Activated CD4-positive, alpha-beta T cell treated with anti-CD3 and anti-CD28 coated beads, Interleukin-2, amount 50 U/mL, for 24 hours (primary cell): ENCODE measurements at regions not wholly inside any gene's neighbourhood (a gene's known extent, or its start where the extent isn't known, plus 50 kb on each side); places are given as distances from the start of the nearest gene placed in this dataset.
"Not testable (repeated sequence)": the region's sequence is repeated elsewhere in the genome, so short reads cannot be mapped to it uniquely, and the experiment has no call there.

Source experiments
- DNase-seq, 2 donors: peaks; one replicate each; pipeline ENCODE4 v3.0.0-alpha.2; 2020; ENCODE audit warnings: low read depth in 1 of 2, low spot score in 1 of 2

DNA sequence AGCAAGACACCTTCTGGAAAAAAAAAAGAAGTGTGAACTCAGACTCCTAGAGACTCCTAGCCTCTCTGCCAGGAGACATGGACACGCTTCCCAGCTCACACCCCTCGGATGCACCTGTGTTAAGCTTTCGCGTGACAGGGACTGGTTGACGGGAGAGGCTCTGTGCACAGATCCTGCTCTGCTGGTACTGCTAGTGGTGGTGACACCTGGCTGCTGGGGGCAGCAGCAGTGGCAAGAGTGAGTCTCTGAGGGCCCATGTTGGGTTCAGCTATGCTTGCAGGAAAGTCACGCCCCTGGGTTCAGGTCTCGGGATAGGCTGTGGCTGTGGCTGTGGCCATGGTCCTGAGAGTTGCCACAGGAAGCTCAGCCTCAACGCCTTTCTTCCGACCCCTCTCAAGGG lies 81.1 kb downstream of the XRCC2 start:
- DNase-seq: no peak

DNA sequence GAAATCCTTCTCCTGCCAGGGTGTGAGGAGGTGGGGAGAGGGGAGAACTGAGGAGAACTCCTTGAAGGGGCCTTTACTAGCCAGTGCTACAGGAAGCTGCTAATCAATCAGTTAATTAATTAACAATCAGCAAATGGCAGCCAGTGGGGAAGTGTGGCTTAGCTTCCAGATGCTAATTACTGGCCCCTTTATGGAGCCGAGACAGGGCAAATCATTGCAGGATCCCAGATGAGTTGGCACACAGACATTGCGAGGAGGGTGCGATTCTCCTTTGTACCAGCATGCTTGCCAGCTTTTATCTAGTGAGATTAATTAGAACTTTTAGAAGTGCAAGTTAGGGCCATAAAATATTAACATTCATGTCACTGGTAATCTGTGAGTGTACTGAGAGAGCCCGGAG lies 84.0 kb downstream of the XRCC2 start:
- DNase-seq: no peak

DNA sequence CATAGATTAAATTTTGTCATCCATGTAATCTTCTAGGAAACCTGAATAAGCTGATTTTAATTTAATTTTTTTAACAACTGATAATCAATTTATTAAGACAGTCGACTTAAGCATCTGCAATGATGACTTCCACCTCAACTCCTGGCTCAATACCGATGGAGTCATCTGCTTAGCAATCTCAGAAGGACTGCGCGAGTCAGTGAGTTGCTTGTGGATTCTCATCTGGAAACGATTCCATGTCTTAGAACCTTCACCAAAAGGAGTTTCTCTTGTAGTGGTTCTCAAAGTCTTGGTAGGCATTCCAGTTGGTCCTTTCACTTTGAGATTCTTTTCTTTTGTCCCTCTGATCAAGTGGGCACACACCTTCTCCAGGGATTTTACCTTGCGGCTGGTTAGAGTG lies 85.5 kb downstream of the XRCC2 start:
- DNase-seq: no peak

DNA sequence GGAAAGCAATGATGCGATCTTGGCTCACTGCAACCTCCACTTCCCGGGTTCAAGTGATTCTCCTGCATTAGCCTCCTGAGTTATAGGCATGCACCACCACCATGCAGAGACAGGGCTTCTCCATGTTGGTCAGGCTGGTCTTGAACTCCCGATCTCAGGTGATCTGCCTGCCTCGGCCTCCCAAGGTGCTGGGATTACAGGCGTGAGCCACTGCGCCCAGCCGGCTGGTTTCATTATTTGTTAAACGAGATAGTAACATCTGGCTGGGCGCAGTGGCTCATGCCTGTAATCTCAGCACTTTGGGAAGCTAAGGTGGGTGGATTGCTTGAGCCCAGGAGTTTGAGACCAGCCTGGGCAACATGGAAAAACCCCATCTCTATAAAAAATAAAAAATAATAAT lies 86.1 kb downstream of the XRCC2 start:
- DNase-seq: not testable (repeated sequence)

DNA sequence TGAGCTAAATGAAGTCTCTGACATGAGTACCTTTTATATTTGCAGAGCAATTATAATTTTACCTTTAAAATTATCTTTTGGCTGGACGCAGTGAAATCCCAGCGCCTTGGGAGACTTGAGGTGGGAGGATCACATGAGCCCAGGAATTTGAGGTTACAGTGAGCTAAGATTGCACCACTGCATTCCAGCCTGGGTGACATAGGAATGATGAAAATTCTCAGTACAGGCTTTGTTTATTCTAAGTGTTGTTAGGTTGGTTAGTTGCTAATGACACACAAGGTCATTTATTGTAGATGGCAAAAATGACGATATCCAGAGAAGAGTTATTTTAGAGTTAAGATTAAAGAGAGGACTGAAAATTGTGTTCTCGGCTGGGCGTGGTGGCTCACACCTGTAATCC lies 87.6 kb downstream of the XRCC2 start:
- no peak for DNase-seq

DNA sequence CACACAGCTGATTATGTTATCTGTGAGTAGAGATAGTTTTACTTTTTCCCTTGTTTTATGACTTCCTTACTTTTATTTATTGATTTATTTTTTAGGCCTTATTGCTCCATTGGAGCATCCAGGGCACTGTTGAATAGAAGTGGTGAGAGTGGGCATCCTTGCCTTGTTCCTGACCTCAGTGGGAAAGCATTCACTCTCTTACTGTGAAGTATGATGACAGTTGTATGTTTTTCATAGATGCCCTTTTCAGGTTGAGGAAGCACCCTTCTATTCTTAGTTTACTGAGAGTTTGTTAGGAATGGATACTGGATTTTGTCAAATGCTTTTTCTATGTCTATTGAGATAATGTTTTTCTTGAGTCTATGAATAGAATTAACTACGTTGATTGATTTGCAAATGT lies 88.6 kb downstream of the XRCC2 start:
- DNase-seq: no peak

DNA sequence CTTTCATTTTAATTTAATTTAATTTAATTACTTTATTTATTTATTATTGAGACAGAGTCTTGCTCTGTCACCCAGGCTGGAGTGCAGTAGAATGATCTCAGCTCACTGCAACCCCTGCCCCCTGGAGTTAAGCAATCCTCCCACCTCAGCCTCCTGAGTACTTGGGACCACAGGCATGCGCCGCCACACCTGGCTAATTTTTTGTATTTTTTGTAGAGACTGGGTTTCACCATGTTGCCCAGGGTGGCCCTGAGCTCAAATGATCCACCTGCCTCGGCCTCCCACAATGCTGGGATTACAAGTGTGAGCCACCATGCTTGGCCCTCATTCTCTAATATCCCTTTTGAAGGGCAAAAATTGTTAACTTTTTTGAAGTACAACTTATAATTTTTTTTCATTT lies 92.9 kb downstream of the XRCC2 start:
- DNase-seq: no peak

DNA sequence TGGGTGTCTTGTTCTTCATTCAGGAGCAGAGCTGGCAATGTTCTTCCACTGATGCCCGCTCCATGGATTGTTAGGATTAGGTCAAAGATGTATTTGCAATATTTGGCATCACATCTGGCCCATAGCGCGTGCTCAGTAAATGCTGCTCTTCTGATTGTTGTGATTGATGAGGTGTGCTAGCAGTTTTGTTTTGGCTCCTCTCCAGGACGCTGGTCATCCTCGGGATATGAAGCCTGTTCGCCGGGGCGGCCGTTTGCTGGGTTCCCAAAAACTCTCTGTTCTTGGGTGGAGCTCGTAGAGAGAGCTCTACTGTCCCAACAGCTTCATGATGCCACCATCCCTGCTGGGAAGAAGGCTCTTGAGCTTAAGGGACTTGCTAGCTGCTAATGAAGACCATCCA lies 96.9 kb downstream of the XRCC2 start:
- DNase-seq: no peak

DNA sequence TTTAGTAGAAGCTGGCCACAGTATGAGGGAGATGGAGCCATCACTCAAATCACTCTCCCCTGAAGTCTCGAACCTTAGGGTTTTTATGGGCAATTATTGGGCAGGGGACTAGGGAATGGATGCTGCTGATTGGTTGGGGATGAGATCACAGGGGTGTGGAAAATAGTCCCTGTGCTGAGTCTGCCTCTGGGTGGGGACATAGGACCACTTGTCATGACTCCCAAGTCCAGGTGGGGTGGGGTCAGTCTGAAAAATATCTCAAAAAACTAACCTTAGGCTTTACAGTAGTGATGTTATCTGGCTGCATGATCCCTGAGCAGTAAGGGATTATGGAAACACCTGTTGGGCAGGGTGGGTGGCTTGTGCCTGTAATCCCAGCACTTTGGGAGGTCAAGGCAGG lies 98.6 kb downstream of the XRCC2 start:
- no peak for DNase-seq

DNA sequence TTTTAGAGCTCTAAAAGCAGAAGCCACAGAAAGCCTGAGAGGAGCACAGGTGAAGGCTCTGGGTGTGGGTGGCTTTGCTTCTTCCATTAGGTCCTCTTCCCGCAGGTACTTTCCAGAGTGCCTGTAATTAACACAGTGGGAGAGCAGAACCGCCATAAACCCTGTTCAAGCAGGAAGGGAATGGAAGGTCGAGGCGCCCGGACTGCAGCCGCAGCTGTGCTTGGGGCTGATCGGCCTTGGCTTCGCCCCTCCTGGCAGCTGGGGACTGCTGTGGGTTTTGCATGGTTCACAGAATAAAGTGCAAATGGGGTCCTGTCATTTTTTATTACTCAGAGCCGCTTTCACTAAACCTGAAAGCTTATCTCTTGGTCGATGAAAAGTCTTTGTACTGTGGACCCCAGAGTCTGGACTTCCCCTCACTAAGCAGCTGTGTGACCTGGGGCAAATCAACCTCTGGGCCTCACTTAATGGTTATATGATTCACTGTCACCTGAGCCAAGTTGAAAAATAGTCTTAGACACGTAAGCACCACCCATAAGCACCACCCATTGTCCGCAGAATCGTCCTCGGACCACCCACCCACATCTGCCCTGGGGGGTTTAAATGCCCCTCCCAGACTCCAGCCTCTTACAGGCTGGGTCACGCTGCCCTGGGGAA lies 100.9 kb downstream of the XRCC2 start:
- no peak for DNase-seq

DNA sequence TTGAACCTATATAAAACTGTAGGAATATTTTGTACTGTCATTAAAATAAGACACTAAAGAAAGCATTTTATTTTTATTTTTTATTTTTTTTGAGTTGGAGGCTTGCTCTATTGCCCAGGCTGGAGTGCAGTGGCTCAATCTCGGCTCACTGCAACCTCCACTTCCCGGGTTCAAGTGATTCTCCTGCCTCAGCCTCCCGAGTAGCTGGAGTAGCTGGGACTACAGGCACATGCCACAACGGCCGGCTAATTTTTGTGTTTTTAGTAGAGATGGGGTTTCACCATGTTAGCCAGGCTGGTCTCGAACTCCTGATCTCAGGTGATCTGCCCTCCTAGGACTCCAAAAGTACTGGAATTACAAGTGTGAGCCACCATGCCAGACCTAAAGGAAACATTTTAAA lies 102.8 kb downstream of the XRCC2 start:
- not testable (repeated sequence) for DNase-seq

DNA sequence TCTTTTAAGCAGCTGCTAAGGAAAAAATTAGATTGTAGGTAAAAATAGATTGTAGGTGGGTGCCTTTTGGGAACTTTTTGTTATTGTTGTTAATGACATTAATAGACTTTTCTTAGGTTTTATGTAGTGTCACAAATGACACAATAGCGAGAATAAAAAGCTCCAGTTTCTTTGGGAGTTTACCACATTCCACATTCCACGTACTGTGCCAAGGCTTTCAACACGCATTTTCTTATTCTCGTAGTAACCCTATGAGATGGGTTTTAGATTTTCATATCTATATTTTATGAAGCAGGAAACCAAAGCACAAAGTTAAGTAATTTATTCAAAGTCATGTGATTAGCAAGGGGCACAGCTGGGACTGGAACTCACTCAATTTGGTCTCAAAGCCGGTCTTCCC lies 103.8 kb downstream of the XRCC2 start:
- DNase-seq: no peak

DNA sequence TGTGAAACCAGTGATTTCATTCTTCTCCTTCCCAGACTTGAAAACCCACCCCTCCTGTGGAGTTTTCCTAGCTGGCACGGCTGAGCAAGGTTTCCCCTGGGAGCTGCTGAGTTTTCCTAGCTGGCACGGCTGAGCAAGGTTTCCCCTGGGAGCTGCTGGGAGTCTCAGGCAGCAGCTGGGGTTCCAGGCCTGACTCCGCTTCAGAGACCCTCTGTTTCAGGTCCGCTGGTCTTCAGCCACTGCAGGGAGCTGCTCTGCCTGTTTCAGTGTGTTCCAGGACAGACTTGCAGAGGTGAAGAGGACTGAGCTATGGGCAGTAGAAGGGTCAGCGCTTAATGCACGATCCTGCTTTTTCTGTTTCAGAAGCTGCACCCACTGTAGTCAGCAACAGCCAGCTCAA lies 104.9 kb downstream of the XRCC2 start:
- no peak for DNase-seq

DNA sequence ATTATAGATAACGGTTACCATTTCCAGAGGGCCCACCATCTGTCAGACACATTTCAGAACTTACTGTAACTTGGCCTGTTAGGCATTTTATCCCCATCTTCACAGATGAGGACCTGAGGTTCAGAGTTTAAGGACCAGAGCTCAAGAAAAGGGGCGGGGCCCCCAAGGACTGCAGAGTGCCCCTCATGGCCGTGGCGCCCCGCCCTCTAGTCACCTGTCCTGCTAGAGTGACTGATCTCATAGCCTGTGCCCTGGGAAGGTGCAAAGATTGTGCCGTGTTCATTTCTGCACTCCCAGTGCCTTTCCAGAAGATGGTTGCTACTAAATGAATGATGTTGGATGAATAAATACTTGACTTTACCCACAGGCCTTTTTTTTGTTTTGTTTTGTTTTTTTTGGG lies 107.0 kb downstream of the XRCC2 start:
- no peak for DNase-seq

DNA sequence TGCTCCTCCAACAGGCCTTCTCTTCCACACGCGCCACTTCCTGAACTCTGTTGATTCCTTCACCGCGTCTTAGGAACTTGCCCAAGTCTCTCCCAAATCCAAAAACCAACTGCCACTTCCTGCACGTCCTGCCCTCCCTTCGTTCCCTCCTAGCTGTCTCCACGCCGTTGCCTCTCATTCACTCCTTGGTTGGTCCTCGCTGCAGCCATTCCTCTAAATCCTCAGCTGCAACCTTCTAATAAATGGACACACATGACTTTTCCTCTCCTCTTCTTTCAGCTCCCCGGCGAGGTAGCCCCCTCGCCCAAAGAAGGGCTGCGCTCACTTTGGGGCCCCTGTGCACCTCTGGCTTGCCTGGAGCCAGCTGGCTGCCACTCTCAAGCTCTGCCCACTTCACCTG lies 110.2 kb downstream of the XRCC2 start:
- no peak for DNase-seq

DNA sequence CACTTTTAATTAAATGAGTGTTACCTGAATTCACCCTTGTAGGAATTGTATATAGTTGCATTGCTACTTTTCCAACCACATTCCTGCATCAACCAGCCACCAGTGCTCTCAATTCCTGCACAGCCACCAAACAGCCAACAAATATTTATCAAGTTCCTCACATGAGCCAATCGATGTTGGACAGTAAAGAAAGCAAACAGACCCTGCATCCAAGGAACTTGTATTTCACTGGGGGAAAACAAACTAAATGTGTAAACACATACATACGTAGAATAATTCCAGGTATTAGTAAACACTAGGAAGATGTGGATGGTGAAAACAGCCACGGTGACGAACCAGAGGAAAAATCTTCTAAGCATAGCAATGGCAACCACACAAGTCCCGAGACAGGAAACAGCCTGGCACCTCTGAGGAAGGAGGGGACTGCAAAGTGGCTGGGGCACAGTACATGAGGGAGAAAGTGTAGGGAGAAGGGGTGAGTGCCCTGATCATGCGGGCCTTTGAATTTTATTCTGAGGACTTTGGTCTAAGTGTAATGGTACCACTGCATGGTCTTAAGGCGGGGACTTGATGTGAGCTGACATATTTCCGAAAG lies 111.2 kb downstream of the XRCC2 start:
- DNase-seq: no peak

DNA sequence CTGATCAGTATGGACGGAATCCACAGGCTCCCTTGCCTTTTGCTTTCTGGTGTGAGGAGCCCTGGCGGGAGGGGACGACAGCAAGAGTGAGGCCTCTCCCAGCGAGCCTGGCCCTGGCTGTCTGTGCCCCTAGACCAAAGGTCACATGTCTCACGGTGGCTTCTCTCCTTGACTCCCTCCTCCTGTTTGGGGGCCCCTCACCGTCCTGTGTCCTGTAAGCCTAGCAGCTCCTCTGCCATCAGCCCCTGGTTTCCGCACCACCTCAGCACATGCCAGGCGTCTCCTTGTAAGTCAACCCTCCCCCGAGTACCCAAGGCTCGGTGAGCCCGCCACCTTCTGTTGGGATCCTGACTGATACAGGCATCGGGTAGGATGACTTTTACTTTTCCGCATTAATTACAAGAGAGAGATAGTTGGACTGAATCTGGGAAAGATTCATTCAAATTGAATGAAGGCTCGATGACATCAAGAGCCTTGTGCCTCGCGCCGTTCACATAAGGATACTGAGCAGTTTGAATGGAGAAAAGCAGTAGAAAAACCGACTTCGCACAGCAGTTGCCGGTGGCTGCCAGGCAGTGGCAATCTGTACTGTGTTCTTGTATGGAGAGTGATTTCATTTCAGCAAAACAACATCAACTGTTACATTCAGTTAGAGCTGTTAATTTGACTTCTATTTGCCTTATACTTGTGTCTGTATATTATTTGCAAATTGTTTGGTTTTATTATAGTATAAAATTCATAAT lies 119.8 kb downstream of the XRCC2 start:
- DNase-seq: no peak

DNA sequence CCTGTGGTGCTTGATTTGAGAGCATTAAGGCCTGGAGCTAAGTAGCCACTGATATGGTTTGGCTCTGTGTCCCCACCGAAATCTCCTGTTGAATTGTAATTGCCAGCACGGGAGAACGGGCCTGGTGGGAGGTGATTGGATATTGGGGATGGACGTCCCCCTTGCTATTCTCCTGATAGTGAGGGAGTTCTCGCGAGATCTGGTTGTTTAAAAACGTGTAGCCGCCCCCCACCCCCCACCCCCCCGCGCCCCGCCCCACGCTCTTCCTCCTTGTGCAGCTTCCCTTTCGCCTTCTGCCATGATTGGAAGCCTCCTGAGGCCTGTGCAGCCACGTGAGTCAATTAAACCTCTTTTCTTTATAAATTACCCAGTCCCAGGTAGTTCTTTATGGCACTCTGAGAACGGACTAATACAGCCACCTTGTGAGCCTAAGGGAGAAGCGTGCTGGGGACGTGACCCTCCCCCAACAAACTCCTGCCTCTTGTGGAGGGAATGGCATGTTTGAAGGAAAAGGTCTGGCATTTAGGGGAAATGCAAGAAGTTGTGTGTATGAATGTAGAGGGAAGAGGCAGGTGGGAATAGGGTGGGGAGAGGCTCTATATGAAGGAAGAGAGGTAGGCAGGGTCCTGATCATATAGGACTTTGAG lies 118.0 kb upstream of the KMT2C start:
- DNase-seq: no peak

DNA sequence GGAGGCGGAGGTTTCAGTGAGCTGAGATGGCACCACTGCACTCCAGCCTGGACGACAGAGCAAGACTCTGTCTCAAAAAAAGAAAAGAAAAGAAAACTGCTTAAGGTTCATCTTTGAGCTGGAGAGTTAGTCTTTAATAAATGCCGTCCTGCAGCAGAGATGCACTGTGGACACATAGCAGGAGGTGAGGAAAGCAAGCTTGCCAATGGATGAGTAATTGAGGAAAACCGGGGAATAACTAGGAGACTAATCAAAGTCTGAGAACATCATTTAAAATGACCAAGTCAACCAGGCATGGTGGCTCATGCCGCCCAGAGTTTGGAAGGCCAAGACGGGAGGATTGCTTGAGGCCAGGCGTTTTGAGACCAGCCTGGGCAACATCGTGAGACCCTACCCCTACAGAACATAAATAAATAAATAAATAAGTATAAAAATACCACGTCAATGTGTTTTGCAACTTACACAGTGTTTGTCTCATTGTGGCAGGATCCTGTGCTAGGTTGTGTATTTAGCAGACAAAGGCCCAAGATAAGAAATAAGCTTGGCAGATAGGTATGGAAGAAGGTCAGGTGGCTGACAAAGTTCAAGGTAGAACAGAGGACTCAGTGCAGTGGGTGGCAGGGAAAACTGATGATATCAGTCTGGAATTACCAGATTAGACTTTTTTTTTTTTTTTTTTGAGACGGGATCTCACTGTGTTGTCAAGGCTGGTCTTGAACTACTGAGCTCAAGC lies 115.7 kb upstream of the KMT2C start:
- DNase-seq: no peak

DNA sequence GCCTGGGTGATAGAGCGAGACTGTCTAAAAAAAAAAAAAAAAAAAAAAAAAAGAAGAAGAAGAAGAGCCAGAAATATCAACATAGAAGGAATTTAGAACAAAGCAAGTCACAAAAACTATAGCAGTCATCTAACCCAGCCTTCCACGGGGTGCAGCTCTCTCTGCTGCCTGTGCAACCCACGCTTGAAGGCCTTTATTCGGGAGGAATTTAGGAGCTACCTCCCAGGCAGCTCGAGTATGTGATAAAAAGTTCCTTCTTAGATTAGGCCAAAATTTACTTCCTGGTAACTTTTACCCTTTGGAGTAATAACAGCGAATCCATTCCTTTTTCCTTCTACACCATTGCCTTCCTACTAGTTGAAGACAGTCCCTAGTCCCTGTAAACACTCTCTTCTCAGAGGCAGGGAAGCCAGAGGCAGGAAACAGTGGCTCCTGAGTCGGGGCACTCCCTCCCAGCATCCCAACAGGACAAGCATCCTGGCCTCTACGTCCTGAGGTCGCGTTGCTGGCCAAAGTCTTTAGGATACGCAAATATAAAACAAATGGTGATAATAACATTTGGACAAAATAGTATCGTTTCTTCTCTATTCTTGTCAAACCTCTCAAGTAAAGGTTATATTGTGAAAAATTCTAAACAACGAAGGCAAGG lies 109.3 kb upstream of the KMT2C start:
- DNase-seq: no peak

DNA sequence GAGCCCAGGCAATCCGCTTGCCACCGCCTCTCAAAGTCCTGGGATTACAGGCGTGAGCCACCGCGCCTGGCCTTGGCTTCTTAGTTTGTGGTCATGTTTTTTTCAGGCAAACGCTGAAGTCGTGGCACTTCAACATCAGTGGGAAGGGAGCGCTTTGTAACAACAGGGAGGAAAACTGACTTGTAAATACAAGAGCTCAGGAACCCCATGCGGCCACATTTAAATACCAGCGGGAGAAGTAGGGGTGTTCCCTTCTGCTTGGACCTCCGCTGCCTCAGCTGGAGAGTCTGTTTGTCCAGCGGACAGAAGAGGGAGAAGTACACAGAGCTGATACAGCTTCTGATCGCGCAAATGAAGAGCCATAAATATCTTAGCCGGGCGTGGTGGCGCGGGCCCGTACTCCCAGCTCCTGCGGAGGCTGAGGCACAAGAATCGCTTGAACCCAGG lies 108.7 kb upstream of the KMT2C start:
- no peak for DNase-seq
